Kidney tubule cell (primary cell): ENCODE measurements at regions not wholly inside any gene's neighbourhood (a gene's known extent, or its start where the extent isn't known, plus 50 kb on each side); places are given as distances from the start of the nearest gene placed in this dataset.

Experiments
- DNase-seq: peaks from one replicate; pipeline ENCODE4 v3.0.0-alpha.2; 2018; ENCODE audit warnings: low spot score

DNA sequence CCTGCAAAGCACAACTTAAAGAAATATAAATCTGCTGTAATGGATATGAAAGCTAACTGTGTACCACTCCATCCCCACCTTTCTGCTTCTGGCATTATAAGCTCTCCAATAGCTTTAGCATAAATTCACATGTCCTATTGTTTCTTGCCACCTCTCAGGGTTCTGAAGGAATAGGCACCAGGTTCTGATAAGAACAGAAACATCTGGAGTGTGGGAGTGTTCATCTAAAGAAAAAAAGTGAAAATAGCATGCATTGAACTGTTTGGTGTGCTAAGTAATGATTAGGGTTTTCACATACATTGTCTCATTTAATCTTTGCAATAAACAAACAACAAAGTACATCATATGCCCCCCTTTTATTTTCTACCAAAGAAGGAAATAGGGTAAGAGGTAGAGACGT is 72.3 kb downstream of the FAM76B start:
- no peak for DNase-seq

DNA sequence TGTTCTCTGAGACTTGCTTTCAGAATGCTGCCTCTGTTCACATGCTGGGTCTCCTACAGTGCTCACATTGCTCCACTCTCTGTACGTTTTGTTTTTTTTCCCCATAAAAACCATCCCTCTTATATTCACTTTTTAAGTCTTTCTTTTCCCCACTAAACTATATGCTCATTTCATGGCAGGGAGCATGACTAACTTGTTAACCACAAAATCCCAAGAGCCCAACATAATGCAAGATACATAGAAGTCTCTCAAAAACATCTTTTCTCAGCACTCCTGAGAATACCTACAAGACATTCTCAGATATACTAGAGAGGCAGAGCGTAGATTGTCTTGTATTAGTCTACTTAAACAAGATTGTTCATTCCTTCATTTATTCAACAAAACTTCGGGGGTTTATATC is 73.3 kb downstream of the FAM76B start:
- DNase-seq: peak; percentile 12

DNA sequence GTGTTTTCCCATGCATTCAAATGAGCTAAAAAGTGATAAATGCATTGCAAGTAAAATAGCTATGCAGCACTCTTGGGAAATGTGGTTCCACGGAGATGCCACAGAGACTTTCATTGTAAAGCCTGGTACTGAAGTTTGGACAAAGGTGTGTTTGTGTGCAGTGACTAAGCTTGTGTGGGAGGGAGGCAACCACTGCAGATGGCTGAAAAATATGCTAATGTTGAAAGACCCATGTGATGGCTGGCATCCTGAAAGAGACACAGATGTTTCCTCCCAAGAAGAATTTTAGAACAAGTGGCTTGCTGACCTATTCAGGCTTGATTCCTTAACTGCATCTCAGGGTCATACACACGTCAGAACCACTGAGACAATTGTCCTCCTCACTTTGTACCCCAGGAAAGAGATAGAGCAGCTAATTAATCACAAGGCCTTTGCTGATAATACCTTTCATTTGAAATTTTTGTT is 73.8 kb downstream of the FAM76B start:
- peak; percentile 89 for DNase-seq

DNA sequence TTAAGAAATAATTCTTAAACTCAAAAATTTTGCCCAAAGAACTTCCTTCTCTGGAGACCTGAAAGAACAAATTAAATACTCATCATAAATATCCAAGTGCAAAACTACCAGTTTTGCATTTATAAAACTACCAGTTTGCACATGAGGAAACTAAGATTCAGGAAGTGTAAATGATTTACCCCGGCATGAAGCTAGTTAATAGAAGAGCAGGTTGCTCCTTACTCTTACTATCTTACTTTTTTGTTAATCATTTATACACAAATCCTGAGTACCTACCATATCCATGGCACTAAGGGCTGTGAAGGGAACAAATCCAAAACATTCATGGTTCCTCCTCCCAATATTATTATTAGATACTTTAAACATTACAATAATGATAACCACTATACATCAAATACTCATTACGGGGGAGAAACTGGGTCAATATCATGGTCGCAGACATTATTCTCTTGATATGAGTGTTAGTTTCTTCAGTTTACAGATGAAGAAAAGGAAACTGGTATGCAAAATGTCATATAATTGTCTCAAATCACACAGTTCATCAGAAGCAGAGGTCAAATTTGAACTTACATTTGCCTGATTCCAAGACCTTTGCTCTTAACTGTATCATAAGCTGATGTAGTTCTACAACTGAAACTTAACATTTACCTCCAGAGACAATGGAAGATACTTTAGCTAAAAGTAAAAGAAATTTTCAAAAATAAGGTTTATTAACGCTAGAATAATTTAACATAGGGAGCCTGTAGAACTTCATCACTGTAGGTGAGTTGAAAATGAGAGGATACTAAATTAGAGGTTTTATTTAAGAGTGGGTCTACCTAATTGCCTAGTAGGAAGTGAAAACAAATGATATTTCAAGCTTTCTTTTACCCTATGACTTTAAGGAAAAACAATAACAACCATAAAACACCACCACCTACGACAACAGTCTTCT is 74.5 kb downstream of the FAM76B start:
- DNase-seq: peak; percentile 69

DNA sequence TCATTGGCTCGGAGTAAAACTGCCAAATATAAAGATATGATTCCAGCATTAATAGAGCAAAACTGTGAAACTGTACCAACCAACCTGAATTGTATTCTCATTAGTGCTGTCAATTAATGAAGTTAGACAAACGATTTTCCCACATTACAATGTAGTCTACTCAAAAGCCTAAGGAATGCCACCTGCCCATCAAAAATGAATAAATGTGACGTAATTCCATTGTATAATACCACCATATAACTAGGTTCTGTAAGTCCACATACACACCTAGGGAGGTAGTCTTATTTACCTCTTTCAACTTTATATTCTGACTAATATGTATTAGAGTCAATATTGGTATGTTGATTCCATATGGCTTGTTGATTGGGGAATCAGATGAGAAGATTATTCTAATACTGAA is 76.2 kb downstream of the FAM76B start:
- no peak for DNase-seq

DNA sequence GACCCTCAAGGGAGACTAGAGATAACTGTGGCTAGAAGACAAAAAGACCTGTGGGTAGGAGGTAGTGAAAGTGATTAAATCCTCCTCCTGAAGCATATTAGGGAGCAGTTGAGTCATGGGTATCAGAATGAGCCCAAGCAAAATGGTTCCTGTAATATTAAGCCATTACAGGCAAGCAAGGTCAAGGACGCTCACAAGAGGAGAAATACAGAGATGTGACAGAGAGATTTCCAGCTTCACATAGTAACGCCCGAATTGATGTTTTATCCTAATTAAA is 77.7 kb downstream of the FAM76B start:
- no peak for DNase-seq

DNA sequence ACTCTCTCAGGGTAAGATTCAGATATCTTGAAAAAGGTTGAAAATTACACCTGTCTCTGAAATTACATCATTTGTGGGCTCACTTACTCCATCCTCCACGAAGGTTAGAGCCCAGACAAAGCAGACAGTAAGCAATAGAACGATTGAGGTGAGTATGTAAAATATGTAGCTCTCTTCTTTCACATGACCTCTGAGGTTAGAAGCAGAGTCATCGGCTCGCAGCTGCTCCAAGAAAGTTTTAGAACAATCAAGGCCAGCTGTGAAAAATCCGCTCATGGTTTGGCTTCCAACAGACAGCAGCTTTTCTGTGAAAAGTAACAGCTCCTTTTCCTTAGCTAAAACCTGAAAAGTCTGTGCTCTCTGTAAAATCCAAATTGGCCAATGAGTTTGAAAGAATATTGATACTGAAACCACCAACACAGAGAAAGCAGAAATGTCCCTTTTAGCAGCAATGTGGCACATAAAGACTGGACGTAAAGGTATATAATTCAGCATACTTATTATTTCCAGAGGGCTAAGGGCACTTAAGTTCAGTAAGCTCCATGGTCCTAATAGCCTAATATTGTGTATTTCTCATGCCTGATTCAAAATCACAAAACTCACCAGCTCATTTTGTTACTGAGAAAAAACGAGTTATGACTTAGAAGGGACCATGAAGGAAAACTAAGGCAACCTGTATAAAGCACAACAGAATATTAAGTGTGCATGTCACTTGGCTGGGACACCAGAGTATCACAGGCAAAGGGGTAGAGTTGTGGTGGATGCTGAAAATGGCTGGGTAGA is 78.2 kb downstream of the FAM76B start:
- DNase-seq: no peak

DNA sequence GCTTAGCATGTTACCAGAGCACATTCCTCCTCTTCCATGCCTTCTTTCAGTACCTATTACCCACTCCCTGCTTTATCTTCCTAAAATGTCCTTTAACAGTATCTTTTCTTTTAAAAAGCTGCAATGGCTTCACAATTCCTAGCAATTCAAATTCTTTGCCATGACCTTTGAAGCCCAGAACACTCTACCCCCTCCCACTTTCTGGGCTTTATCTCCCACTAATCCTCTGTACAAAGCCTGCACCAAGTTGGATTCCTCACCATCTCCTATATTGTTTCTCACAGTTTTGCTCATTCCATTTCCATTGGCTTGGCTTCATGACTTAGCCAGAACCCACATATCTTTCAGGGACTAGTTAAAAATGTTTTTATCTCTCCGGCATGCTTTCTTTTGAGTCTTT is 80.9 kb downstream of the FAM76B start:
- no peak for DNase-seq

DNA sequence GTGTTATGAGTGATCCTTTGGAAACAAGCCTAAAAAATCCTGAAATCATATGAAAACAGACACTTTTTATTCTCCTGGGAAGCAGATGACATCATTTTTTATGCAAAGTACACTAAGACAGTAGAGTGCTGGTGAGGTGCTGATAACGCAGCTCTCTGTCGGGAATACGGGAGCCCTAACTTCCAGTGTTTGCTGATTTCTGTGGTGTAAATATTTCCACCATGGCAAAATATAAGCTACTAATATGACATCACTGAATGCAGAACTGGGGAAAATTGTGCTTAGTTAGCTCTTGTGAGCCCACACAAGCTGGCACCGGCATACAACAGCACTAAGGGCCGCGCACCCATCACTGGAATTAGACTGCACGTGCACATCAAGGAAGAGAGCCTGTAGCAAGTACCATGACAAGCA is 82.6 kb downstream of the FAM76B start:
- DNase-seq: no peak

DNA sequence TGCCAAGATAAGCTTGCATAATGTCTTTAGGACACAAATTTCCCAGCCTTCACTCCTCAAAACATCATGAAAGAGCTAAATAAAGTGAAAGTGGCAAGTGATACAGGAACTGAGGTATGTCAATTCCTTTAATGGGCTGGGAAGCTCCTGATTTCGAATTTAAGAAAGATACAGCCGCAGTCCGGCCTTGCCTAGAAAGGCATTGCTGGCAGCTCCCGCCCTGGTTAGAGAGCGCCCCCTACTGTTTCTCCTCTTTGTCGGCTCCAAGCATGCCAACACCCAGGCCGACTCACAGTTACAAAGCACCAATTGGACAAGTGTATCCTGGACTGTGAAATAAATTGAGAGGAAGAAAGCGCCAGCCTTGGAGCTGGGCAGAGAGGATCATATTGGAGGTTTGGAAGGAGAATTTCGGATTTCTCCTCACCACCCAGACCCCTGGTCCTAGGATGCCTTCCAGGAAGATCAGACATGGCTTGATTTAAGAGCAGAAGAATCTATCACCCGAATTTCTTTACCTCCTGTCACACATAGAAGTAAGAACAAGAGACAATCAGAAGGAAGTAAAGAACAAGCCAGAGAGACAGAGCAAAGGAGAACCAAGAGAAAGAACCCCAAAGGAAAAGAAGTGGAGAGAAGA is 84.0 kb downstream of the FAM76B start:
- DNase-seq: peak; percentile 82

DNA sequence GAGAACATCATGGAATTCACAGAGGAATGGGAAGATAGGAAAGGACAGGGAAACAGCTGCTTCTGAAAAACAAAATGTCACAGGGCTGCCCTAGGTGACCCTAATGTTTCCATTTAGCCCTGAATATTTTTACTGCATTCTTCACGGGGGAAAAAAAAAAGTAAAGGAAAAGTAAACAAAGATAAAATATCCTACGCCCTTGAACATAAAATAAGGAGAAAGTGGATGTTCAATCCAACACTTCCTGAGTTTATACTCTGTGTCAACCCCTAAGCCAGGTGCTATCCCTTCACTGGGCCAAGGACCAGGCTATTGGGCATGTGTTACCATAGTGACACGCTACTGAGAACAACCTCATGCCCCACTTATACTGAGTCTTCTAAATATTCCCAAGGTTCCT is 84.7 kb downstream of the FAM76B start:
- no peak for DNase-seq

DNA sequence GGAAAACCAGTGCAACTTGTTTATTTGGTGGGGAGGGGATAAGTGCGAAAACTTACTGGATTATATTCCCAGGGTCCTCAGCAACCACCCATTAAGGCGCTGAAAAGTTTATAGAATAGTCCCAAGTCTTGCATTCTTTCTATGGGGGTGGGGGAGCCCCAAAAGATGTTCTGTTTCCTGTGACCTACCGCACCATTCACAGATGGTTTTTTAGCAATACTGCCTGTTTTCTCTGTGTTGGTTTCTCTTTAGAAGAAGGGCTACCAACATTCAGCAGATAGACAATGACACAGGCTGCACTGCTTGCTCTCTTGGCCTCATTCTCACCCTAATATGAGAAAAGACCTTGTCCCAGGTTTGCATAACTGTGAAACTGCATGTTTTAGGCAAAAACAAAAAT is 86.5 kb downstream of the FAM76B start:
- DNase-seq: no peak

DNA sequence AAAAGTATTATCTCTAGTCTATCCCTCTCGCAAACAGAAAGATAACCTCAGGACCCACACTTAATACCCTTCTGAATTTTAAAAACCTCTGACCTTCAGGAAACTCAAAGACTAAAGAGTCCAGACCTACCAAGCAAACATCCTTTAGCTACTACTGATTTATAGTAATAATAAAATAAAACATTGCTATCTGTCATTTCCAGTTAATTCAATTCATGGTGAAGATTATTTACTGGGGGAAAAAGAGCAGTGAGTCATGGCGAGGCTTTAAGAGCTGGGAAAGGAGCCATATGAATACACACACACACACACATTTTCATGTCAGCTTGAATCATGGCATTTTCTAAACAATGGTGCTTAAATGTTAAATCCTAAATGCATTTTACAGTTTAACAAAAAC is 87.1 kb downstream of the FAM76B start:
- DNase-seq: no peak

DNA sequence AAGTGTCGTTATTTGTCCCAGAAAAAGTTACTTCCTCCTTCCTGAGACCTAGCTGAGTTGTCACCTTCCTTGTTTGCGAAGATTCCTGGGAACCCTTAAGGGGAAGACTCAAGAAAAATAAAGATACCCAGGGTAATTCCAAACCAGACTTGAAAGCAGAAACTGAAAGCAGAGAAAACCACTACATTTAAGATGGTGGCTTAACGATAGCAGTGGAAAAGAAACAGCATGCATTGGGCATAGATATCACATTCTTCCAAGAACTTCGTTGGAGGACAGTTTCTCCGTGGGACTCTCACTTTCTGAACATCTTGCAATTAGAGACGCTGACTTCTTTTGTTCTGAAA is 89.1 kb downstream of the FAM76B start:
- no peak for DNase-seq

DNA sequence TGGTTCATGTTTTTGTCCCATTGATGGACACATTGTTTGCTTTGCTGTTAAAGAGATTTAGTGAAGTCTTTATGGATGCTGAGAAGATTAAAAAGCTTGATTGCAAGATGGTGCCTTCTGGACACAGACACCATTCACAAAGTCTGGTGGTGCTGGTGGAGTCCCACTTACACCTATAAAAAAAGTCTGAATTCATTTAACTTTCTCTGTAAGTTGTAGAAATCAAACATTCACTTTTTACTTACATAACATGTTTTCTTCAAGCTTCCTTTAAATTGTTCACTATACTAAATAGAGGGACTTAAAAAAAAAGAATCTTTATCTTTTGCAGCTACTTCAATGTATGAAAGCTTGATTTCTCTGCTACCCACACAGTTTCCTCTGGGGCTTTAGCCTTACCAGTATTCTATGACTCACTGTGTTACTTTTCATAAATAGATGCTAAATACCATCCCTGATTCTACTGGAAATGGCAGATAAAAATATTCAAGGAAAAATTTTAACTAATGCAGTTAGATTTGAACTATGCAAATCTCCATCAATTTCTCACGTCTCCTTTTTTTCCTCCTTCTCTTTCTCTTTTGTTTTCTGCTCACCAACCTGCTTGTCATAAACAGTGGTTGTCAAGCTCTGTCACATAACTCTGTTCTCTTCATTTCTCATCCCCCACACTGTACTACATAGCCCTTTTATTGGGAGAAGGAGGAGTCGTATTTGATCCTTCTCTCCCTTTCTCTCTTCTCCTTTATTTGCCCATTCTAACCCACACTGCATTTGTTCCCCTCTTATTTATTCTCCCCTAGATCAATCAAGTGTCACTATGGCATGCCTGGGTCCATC is 89.7 kb downstream of the FAM76B start:
- DNase-seq: no peak

DNA sequence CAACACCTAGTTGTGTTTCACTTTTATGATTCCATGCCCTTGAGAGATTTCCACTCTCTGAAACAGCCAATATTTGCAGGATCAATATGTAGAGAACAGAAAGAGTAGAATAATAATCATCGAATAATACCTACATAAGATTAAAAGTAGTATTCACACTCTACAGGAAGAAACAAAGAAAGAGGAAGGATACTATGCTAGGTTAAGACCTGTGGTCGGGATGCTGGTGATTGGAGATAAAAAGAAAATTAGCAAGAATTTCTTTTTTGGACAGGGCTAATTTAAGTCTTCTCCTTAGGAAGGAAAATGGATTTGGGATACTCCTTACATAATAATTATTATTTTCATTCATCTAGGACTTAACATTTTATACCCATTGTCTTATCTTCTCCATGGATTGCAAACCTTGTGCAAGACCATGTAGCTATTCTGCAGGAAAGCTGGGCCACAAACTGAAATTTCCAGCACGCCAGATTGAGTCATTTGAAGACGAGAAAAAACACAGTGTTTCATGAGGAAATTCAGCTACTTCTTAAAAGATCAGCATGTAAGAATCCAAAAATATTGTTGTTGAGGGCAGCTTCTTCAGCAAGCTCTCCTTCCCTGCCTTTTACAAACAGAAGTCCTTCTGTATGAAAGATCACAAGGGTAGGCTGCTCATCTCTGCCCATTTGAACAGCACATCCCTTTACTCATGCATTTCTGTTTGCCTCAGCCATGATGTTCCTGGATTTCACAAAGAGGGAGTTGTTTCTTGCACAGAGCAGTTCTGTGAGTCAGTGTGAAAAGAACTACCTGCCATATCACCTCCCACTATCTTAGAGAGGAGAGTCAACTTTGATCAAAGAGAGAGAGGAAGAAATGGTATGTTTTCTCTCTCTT is 90.7 kb downstream of the FAM76B start:
- DNase-seq: peak; percentile 57

DNA sequence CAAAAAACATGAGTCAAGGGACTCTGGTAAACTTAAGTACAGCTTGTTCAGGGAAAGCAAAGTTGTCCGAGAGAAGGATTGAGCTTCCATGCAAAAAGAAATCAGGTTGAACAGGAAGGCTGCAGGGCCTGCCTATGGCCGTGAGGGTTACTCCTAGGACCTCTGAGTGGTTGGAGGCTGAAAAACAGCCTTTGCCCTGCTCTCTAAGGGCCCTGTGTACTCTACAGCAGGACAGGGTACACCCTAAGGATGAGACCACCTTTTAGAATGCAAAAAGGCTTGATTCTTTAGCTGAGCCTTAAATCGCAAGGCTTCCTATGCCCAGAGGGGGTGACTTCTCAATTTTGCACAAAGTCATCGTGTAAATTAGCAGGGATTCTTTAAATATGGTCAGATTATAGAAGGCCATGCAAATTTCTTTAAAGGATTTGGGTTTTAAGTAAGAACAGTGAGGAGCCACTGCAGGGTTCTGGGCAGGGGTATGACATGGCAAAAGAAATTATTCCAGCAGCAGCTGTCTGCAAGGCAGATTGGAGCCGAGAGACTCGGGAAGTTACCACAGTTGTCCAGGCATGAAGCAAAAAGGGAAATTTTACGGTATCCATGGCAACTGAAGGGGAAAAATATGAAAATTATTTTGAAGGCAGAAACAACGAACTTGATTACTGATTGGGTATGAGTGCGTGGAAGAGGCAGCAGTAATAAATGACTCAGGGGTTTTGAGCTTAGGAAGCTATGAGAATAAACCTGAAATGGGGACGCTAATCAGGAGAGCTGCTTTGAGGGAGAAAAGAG is 91.8 kb downstream of the FAM76B start:
- DNase-seq: no peak

DNA sequence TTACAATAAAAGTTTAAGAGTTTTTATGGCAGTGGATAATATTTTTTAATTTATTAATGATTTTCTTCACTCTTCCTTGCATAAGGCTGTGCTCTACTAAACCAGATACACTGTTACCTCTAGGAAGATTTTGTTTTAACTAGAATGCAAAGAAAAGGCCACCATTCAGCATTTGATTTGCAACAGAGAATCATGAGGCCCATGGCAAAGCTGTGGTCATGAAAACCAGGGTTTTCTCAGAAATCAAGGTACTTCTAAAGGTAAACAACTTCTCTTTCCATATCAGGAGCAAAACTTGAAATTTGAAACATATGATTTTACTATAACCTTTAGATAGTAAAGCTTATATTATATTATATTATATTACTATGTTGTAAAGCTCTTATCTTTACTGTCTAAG is 94.4 kb downstream of the FAM76B start:
- no peak for DNase-seq

DNA sequence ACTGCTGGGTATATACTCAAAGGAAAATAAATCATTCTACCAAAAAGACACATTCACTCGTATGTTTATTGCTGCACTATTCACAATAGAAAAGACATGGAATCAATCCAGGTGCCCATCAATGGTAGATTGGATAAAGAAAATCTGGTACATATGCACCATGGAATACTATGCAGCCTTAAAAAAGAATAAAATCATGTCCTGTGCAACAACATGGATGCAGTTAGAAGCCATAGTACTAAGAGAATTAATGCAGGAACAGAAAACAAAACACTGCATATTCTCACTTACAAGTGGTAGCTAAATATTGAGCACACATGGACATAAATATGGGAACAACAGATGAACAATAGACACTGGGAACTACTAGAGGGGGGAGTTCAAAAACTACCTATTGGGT is 96.3 kb downstream of the FAM76B start:
- no peak for DNase-seq

DNA sequence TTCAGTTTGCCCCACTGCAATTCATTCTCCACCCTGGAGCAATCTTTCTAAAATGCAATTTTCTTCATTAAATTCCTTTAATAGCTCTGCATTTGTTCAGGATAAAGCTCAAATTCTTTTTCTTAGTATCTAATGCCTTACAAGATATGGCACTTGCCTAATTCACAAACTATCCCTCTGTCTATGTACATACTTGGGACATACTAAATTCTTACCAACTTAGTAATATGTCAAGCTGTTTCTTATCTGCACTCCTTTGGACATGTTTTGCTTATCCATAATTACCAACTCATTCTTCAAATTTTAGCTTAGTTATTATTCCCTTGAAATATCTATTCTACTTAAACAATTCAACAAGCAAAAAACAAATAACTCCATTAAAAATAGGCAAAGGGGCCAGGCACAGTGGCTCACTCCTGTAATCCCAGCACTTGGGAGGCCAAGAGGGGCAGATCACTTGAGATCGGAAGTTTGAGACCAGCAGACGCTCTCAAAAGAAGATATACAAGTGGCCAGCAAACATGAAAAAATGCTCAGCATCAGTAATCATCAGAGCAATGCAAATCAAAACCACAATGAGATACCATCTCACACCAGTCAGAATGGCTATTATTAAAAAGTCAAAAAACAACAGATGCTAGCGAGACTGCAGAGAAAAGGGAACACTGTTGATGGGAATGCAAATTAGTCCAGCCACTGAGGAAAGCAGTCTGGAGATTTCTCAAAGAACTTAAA is 96.9 kb downstream of the FAM76B start:
- DNase-seq: no peak
